RPMI8226 (cell line): ENCODE measurements at regions not wholly inside any gene's neighbourhood (a gene's known extent, or its start where the extent isn't known, plus 50 kb on each side); places are given as distances from the start of the nearest gene placed in this dataset.
"Not testable (repeated sequence)": the region's sequence is repeated elsewhere in the genome, so short reads cannot be mapped to it uniquely, and the experiment has no call there.

Experiments
- DNase-seq: peaks from one replicate; pipeline ENCODE4 v3.0.0-alpha.2; 2015

DNA sequence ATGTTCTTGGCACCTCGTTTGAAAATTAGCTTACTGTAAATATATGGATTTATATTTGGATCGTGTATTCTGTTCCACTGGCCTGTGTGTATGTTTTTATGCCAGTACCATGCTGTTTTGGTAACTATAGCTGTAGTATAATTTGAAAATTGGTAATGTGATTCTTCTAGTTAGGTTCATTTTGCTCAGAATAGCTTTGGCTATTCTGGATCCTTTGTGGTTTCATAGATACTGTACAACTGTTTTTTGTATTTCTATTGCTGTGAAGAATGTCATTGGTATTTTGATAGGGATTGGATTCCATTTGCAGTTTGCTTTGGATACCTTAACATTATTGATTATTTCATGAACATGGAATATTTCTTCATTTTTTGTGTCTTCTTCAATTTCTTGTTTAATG lies 490.2 kb downstream of the BRINP3 start:
- DNase-seq = no peak

DNA sequence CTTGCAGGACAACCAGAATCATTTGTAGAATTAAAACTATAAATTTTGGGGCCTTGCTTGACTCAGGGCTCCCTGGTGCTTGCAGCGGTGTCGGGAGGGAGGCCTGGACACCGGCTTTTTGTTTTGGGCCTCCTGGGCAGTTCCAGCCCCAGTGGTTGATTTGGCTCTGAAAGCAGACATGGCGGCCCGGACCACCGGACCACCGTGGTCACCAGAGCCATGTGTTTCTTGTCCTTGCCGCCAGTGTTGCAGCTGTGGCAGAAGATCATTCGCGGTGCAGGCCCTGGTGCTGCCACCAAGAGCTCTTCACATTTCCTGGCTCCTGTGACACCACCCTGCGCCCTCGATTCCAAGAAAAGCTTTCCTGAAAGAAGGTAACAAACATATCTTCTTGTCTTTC lies 484.8 kb downstream of the BRINP3 start:
- DNase-seq = no peak

- no peak for DNase-seq
Measured at GRCh38 chr1:190000365-190000872, 477.2 kb downstream of the BRINP3 start.

DNA sequence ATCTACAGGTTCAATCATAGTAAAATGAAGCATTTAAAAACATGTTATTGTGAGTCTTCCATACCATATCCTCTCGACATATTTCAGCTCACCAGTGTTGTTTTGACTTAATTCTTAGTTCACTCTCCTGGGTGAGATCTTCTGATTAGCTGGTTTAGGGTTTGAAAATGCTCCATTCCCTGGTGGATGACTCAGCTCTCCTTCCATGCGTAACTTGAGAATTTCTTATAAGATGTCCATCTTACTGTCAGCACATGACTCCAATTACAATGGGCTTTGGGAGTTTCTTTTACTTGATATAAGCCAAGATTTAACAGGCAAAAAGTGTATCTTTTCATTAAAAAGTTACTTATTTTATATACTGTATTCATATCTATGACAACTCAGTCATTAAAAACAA lies 476.5 kb downstream of the BRINP3 start:
- no peak for DNase-seq

- DNase-seq = no peak
Measured at GRCh38 chr1:190003376-190003775, 474.3 kb downstream of the BRINP3 start.

- no peak for DNase-seq
Measured at GRCh38 chr1:190011585-190011984, 466.1 kb downstream of the BRINP3 start.

- not testable (repeated sequence) for DNase-seq
Measured at GRCh38 chr1:190019151-190019550, 458.5 kb downstream of the BRINP3 start.

DNA sequence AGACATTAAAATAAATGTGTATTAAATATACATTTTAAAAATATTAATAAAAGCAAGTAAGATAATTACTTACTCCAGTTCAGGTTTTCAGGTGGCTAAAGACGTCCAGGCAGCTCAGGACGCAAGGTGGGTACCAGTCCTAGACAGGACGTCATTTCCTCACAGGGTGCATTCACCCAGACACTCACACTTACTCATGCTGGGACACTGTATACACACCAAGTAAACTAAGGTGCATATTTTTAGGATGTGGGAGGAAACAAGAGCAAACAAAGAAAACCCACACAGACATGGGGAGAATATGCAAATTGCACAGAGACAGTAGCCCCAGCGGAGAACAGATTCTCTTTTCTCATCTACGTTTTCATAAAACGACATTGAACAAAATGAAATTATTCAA lies 457.9 kb downstream of the BRINP3 start:
- no peak for DNase-seq

DNA sequence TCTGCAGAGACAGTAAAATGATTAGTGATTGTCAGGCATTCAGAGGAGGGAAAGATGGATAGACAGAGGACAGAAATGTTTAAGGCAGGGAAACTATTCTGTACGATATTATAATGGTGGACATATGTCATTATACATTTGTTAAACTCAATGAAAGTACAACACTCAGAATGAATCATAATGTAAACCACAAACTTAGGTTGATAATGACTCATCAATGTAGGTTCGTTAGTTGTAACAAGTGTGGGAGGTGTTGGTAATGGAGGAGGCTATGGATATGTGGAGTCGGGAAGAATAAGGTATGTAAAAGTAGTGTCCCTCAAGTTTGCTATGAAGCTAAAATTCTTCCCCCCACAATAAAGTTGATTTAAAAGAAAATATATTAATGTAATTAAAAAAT lies 455.0 kb downstream of the BRINP3 start:
- DNase-seq = no peak

DNA sequence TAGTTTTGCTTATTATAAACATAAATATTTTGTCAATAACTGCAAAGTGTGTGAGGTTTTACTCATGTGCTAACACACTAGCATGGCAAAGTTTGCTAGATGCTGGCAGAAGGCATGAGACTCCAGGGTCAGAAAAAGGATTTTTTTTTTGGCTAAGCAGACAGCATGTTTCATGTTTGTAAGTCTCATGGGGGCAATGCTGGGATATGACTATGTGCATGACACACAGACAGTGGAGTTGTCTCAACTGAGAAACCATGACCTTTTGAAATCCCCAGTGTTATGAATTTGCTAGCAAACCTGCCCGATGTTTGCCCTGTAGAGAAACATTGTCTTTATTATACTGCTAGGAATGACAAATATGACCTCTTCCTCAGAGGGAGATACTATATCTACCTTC lies 448.2 kb downstream of the BRINP3 start:
- DNase-seq = no peak

- no peak for DNase-seq
Measured at GRCh38 chr1:190043655-190044054, 434.0 kb downstream of the BRINP3 start.

DNA sequence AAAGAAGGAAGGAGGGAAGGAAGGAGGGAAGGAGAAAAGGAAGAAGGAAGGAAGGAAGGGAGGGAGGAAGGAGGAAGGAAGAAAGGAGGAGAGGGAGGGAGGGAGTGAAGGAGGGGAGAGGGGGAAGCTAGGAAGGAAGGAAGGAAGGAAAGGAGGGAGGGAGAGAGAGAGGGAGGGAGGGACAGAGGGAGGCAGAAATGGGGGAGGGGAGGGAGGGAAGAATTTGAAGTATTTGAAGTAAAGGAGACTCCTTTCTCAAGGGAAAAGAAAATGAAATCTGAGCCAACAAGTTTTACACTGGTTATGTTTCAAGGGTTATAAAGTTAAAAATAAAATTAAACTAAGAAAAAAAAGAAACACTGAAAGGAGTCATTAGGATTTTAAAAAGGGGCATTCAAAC lies 431.4 kb downstream of the BRINP3 start:
- no peak for DNase-seq
